ENCODE measurements at regions not wholly inside any gene's neighbourhood (a gene's known extent, or its start where the extent isn't known, plus 50 kb on each side); places are given as distances from the start of the nearest gene placed in this dataset.

DNA sequence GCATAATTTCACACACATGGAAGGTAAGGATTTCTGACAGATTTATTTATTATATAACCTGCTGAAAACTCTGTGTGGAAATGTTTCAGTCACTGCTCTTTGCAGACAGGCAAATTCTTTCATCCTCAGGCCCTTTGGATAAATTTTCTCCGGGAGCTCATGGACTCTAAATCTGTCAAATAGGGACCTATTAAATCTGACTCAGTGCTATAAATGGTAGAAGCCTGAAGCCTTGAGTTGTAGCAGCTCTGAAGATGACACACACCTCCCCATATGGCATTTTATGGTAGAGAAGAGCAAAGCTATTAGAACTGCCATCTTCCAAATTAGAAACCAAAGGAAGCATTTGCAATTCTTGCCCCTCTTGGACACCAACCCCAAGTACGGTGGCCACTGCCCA is 808.7 kb downstream of the XPNPEP1 start:
- Histone ChIP-seq H2AFZ (ENCODE audit: low read length) (no peak overlapping the region), H4K20me1 (ENCODE audit: low read length) (no peaks in the 10 kb centered on the region), H3K27me3 (ENCODE audit: low read length) (no peaks in the 10 kb centered on the region), H3K9me2 (replicated peaks; ENCODE audit: low read length) (no peaks in the 10 kb centered on the region), H3K4me1 (ENCODE audit: insufficient read depth, low read length) (no peaks in the 10 kb centered on the region), H3K79me2 (ENCODE audit: low read length) (no peaks in the 10 kb centered on the region), H3K9ac (ENCODE audit: low read length) (no peak overlapping the region), H3K9me3 (ENCODE audit: low read length) (0 out of 2 replicates have a peak, but pooled peaks cover 3% of the 10 kb centered on the region), H3K27ac (ENCODE audit: low read length) (no peak overlapping the region), H3K4me2 (ENCODE audit: low read length) (no peak overlapping the region), H3K36me3 (ENCODE audit: low read depth, low read length) (no peaks in the 10 kb centered on the region), H3K4me3 (ENCODE audit: low read length) (no peak overlapping the region), H3F3A (ENCODE audit: low read length, unreplicated experiment) (no peaks in the 10 kb centered on the region)
- DNase-seq (no peak), ATAC-seq (no peak)
- POLR2A ChIA-PET (ENCODE audit: unreplicated experiment): no interaction called here
- intact Hi-C loops (cut with micrococcal nuclease): no loop called here
- no peak for TF ChIP-seq EZH2 (IDR thresholded peaks at IDR 0.05; ENCODE audit: low read length, unreplicated experiment)
- TF ChIP-seq, protein P1, sequence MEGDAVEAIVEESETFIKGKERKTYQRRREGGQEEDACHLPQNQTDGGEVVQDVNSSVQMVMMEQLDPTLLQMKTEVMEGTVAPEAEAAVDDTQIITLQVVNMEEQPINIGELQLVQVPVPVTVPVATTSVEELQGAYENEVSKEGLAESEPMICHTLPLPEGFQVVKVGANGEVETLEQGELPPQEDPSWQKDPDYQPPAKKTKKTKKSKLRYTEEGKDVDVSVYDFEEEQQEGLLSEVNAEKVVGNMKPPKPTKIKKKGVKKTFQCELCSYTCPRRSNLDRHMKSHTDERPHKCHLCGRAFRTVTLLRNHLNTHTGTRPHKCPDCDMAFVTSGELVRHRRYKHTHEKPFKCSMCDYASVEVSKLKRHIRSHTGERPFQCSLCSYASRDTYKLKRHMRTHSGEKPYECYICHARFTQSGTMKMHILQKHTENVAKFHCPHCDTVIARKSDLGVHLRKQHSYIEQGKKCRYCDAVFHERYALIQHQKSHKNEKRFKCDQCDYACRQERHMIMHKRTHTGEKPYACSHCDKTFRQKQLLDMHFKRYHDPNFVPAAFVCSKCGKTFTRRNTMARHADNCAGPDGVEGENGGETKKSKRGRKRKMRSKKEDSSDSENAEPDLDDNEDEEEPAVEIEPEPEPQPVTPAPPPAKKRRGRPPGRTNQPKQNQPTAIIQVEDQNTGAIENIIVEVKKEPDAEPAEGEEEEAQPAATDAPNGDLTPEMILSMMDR (conservative IDR thresholded peaks at IDR 0.05; ENCODE audit: low read depth, low read length): no peak
- no peak for TF ChIP-seq EZH2phosphoT487 (IDR thresholded peaks at IDR 0.05; ENCODE audit: borderline replicate concordance, low read length)
- CTCF ChIA-PET: interaction anchor here (0.7 kb wide), 1 partner anchor 34 kb away, joined by 3 read pairs; no protein-coding TSS in a partner anchor
- no TSS peak for BruUV-seq (replicated peaks)

DNA sequence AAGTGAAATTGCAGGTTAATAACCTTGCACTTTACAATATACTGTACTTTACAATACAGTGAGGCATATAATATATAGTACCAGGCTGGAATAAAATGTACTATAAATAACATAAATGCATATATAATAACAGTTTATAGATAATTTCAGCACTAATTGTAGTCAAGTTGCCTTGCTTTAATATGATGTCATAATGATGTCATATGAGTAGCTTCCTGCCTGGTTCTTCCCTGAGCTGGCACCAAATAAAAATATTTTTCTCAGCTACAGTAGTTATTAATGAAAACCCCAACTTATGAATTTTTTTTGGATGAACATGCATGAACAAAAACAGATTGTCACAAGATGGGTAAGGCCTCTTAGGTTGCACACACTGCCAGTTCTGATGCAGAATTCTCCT is 816.7 kb downstream of the XPNPEP1 start:
- ChIA-PET POLR2A (ENCODE audit: unreplicated experiment) (no interaction called here), CTCF (no interaction called here)
- Histone ChIP-seq H3K4me1 (ENCODE audit: insufficient read depth, low read length) (no peaks in the 10 kb centered on the region), H3F3A (ENCODE audit: low read length, unreplicated experiment) (no peaks in the 10 kb centered on the region), H3K9me3 (ENCODE audit: low read length) (no peaks in the 10 kb centered on the region), H3K27me3 (ENCODE audit: low read length) (no peaks in the 10 kb centered on the region), H3K4me2 (ENCODE audit: low read length) (no peak overlapping the region), H3K4me3 (ENCODE audit: low read length) (no peak overlapping the region), H2AFZ (ENCODE audit: low read length) (no peak overlapping the region), H3K27ac (ENCODE audit: low read length) (no peak overlapping the region), H3K36me3 (ENCODE audit: low read depth, low read length) (no peaks in the 10 kb centered on the region), H3K9me2 (replicated peaks; ENCODE audit: low read length) (no peaks in the 10 kb centered on the region), H3K79me2 (ENCODE audit: low read length) (no peaks in the 10 kb centered on the region), H3K9ac (ENCODE audit: low read length) (no peak overlapping the region), H4K20me1 (ENCODE audit: low read length) (no peaks in the 10 kb centered on the region)
- DNase-seq (no peak), ATAC-seq (no peak)
- TF ChIP-seq EZH2 (IDR thresholded peaks at IDR 0.05; ENCODE audit: low read length, unreplicated experiment): no peak
- TF ChIP-seq, protein P1 (conservative IDR thresholded peaks at IDR 0.05; ENCODE audit: low read depth, low read length): no peak
- TF ChIP-seq EZH2phosphoT487 (IDR thresholded peaks at IDR 0.05; ENCODE audit: borderline replicate concordance, low read length): no peak
- intact Hi-C loops (cut with micrococcal nuclease): no loop called here
- no TSS peak for BruUV-seq (replicated peaks)

DNA sequence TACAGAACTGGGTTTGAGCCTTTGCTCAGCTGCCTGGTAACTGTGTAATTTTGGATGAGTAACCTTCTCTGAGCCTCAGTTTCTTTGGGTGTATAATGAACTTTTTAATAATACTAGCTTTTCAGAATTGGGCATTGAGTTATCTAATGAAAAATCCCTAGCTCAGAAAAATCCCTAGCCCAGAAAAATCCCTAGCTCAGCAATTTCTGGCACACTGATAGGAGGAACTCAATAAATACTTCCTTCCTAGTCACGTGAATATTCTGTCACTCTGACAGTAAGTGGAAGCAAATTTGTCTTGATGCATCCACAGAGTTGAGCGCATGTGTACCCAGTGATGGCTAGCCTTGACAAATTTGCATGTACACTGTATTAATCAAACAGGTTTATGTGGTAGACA is 817.6 kb downstream of the XPNPEP1 start:
- H3K9me3 ChIP-seq (ENCODE audit: low read length): no peaks in the 10 kb centered on the region
- TF ChIP-seq, protein P1 (conservative IDR thresholded peaks at IDR 0.05; ENCODE audit: low read depth, low read length): no peak
- TF ChIP-seq EZH2phosphoT487 (IDR thresholded peaks at IDR 0.05; ENCODE audit: borderline replicate concordance, low read length): no peak
- TF ChIP-seq EZH2 (IDR thresholded peaks at IDR 0.05; ENCODE audit: low read length, unreplicated experiment): no peak
- ATAC-seq (no peak), DNase-seq (no peak)
- H4K20me1 ChIP-seq (ENCODE audit: low read length): no peaks in the 10 kb centered on the region
- no peaks in the 10 kb centered on the region for H3K27me3 ChIP-seq (ENCODE audit: low read length)
- BruUV-seq (replicated peaks): no TSS peak
- no peak overlapping the region for H3K4me3 ChIP-seq (ENCODE audit: low read length)
- no peak overlapping the region for H3K27ac ChIP-seq (ENCODE audit: low read length)
- POLR2A ChIA-PET (ENCODE audit: unreplicated experiment): no interaction called here
- H3K4me2 ChIP-seq (ENCODE audit: low read length): no peak overlapping the region
- no peak overlapping the region for H3K9ac ChIP-seq (ENCODE audit: low read length)
- H3K4me1 ChIP-seq (ENCODE audit: insufficient read depth, low read length): no peaks in the 10 kb centered on the region
- CTCF ChIA-PET: no interaction called here
- H3K9me2 ChIP-seq (replicated peaks; ENCODE audit: low read length): no peaks in the 10 kb centered on the region
- H3K36me3 ChIP-seq (ENCODE audit: low read depth, low read length): no peaks in the 10 kb centered on the region
- intact Hi-C loops (cut with micrococcal nuclease): no loop called here
- H2AFZ ChIP-seq (ENCODE audit: low read length): no peak overlapping the region
- H3K79me2 ChIP-seq (ENCODE audit: low read length): no peaks in the 10 kb centered on the region
- no peaks in the 10 kb centered on the region for H3F3A ChIP-seq (ENCODE audit: low read length, unreplicated experiment)
